Neural progenitor cell (in vitro differentiated cells): ENCODE measurements at regions not wholly inside any gene's neighbourhood (a gene's known extent, or its start where the extent isn't known, plus 50 kb on each side); places are given as distances from the start of the nearest gene placed in this dataset.

Experiments used
- EZH2phosphoT487 ChIP-seq: fragments of 200-600 bp; sonication (generic); IDR thresholded peaks from 2 replicates; pipeline ENCODE4 v1.6.1; 2017; ENCODE audit warnings: antibody characterized with exemption
- TF ChIP-seq, protein P1 (sequence below): fragments of 200-600 bp; sonication (generic); IDR thresholded peaks from 2 replicates; pipeline ENCODE4 v1.5.1; 2017; ENCODE audit warnings: antibody characterized with exemption, mild to moderate bottlenecking

DNA sequence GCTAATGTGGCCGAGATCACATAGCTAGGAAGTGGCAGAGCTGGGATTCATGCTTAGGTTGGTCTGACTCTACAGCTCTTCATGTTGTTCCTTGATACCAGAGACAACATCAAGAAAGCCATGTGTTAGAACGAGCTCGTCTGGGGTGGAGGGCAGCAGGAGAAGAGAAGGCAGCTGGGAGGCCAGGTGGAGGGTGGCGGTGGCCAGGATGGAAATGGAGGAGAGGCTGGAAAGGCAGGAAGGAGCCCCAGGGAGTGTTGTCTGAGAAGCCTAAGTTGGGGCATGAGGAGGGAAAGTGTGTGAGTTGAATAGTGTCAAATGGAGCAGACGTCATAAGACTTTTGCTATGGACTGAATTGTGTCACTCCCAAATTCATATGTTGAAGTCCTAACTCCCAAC is 315.3 kb downstream of the GADD45G start:
- TF ChIP-seq, protein P1, sequence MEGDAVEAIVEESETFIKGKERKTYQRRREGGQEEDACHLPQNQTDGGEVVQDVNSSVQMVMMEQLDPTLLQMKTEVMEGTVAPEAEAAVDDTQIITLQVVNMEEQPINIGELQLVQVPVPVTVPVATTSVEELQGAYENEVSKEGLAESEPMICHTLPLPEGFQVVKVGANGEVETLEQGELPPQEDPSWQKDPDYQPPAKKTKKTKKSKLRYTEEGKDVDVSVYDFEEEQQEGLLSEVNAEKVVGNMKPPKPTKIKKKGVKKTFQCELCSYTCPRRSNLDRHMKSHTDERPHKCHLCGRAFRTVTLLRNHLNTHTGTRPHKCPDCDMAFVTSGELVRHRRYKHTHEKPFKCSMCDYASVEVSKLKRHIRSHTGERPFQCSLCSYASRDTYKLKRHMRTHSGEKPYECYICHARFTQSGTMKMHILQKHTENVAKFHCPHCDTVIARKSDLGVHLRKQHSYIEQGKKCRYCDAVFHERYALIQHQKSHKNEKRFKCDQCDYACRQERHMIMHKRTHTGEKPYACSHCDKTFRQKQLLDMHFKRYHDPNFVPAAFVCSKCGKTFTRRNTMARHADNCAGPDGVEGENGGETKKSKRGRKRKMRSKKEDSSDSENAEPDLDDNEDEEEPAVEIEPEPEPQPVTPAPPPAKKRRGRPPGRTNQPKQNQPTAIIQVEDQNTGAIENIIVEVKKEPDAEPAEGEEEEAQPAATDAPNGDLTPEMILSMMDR, result no peak
- TF ChIP-seq EZH2phosphoT487, result no peak
